Central memory CD8-positive, alpha-beta T cell (primary cell): ENCODE measurements at regions not wholly inside any gene's neighbourhood (a gene's known extent, or its start where the extent isn't known, plus 50 kb on each side); places are given as distances from the start of the nearest gene placed in this dataset.

Source experiments
- ATAC-seq: fragments of 150-1000 bp; cut with Tn5 transposase; replicated peaks from 2 replicates; pipeline ENCODE4 v1.10.0; 2022; ENCODE audit warnings: mild to moderate bottlenecking, moderate FRiP score, moderate number of reproducible peaks; ENCODE audit not compliant: poor library complexity, severe bottlenecking; ENCODE audit errors: extremely low read depth
- DNase-seq, 2 donors: peaks; one replicate each; pipeline ENCODE4 v3.0.0; 2021; ENCODE audit warnings: low spot score in 2 of 2
- H3K27ac Mint-ChIP-seq: one replicate; pipeline ENCODE4 v1.8.0; 2022; ENCODE audit warnings: low read depth, mild to moderate bottlenecking, moderate library complexity, mixed read lengths
- H3K27me3 Mint-ChIP-seq: one replicate; pipeline ENCODE4 v1.8.0; 2022; ENCODE audit warnings: mixed read lengths
- H3K36me3 Mint-ChIP-seq: one replicate; pipeline ENCODE4 v1.8.0; 2022; ENCODE audit warnings: mild to moderate bottlenecking, moderate library complexity, mixed read lengths; ENCODE audit not compliant: insufficient read depth
- H3K4me1 Mint-ChIP-seq: one replicate; pipeline ENCODE4 v1.8.0; 2022; ENCODE audit warnings: mixed read lengths
- H3K4me3 Mint-ChIP-seq: one replicate; pipeline ENCODE4 v1.8.0; 2022; ENCODE audit warnings: mild to moderate bottlenecking, moderate library complexity, mixed read lengths
- H3K9me3 Mint-ChIP-seq: one replicate; pipeline ENCODE4 v1.8.0; 2022; ENCODE audit warnings: mixed read lengths

DNA sequence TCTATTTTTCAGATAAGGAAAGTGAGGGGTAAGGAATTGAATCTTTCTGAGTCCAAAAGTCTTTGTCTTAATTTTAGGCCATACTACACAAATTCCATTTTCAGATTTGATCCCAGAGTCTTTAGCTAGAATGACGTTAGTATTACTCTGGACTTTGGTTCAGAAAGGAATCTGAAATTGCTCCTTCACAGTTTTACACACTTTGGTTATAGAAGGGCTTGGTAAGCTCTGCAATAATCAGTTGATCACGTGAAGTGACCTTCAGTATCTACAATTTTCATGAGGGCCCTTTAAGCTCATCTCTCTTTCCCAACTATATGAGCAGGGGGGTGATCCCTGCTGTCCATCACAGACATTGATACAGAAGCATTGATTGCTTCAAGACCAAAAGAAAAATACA, 103.4 kb upstream of the ESRRG start:
- peaks cover 6% of the 10 kb centered on the region for H3K9me3 Mint-ChIP-seq
- no peak overlapping the region for H3K27ac Mint-ChIP-seq
- no peaks in the 10 kb centered on the region for H3K36me3 Mint-ChIP-seq
- ATAC-seq (no peak), DNase-seq (no peak)
- no peaks in the 10 kb centered on the region for H3K27me3 Mint-ChIP-seq
- H3K4me1 Mint-ChIP-seq: no peaks in the 10 kb centered on the region
- H3K4me3 Mint-ChIP-seq: no peak overlapping the region

DNA sequence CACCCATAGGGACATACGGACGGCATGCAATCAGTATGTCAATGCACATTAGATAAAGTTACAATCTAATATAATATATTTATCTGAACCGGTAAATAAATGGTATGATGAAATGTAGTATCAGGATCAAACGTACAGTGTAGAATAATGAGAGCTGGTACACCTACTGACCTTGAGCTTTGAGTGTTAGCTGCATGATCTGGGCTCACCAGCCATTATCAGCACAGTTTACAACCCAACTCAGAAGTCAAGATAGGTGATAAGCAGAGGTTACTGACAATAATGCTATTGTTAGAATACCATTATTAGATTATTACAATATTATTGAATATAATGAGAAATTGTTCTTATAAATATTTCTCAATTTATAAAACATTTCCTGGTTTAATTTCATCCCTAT, 103.0 kb upstream of the ESRRG start:
- Mint-ChIP-seq H3K4me3 (no peak overlapping the region), H3K9me3 (peaks cover 6% of the 10 kb centered on the region), H3K4me1 (no peaks in the 10 kb centered on the region), H3K27ac (no peak overlapping the region), H3K27me3 (no peaks in the 10 kb centered on the region), H3K36me3 (no peaks in the 10 kb centered on the region)
- no peak for ATAC-seq
- DNase-seq: no peak

GRCh38 chr1:216825557-216825956, 102.3 kb upstream of the ESRRG start:
- no peak for ATAC-seq

GRCh38 chr1:216824511-216824910, 101.3 kb upstream of the ESRRG start:
- no peaks in the 10 kb centered on the region for H3K9me3 Mint-ChIP-seq
- H3K27ac Mint-ChIP-seq: no peak overlapping the region
- ATAC-seq: no peak
- no peaks in the 10 kb centered on the region for H3K27me3 Mint-ChIP-seq
- no peak overlapping the region for H3K4me3 Mint-ChIP-seq
- H3K36me3 Mint-ChIP-seq: no peaks in the 10 kb centered on the region
- DNase-seq: no peak
- H3K4me1 Mint-ChIP-seq: no peaks in the 10 kb centered on the region

More at GRCh38 chr1:216825557-216825956, 102.3 kb upstream of the ESRRG start:
- Mint-ChIP-seq H3K27me3 (no peaks in the 10 kb centered on the region), H3K27ac (no peak overlapping the region), H3K4me1 (no peaks in the 10 kb centered on the region), H3K4me3 (no peak overlapping the region), H3K9me3 (peaks cover 4% of the 10 kb centered on the region), H3K36me3 (no peaks in the 10 kb centered on the region)
- no peak for DNase-seq

GRCh38 chr1:216823731-216824130, 100.5 kb upstream of the ESRRG start:
- Mint-ChIP-seq H3K27ac (no peak overlapping the region), H3K36me3 (no peaks in the 10 kb centered on the region), H3K27me3 (no peaks in the 10 kb centered on the region), H3K9me3 (peaks cover 2% of the 10 kb centered on the region), H3K4me3 (no peak overlapping the region), H3K4me1 (no peaks in the 10 kb centered on the region)
- DNase-seq (no peak), ATAC-seq (no peak)

DNA sequence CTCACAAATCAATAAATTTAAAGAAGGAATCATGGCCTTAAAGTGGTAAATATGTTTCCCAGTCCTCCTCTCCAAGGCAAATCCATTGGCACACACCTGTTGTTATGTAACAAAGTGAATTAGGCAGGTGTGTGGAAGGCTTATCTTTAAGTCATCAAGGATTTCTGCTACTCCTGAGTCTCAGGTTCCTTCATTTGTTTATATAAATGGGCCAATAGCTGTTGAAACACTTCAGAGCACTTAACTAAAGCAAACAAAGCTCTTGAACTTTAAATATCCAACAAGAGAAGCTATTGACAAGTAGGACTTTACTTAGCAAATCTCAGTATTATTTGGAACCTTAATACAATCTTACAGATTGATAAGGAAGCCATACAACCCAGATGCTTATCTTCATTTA, 99.3 kb upstream of the ESRRG start:
- ATAC-seq (no peak), DNase-seq (no peak)
- peaks cover 6% of the 10 kb centered on the region for H3K9me3 Mint-ChIP-seq
- no peak overlapping the region for H3K4me3 Mint-ChIP-seq
- H3K27ac Mint-ChIP-seq: no peak overlapping the region
- no peaks in the 10 kb centered on the region for H3K36me3 Mint-ChIP-seq
- no peaks in the 10 kb centered on the region for H3K4me1 Mint-ChIP-seq
- H3K27me3 Mint-ChIP-seq: no peaks in the 10 kb centered on the region

- no peak overlapping the region for H3K4me3 Mint-ChIP-seq
- no peak for DNase-seq
- peaks cover 6% of the 10 kb centered on the region for H3K9me3 Mint-ChIP-seq
These were observed 97.1 kb upstream of the ESRRG start for GRCh38 chr1:216820345-216820744.

GRCh38 chr1:216818284-216818683, 95.1 kb upstream of the ESRRG start:
- Mint-ChIP-seq H3K4me3 (no peak overlapping the region), H3K27me3 (no peaks in the 10 kb centered on the region), H3K27ac (no peak overlapping the region), H3K4me1 (no peaks in the 10 kb centered on the region), H3K9me3 (peaks cover 6% of the 10 kb centered on the region), H3K36me3 (no peaks in the 10 kb centered on the region)
- DNase-seq: no peak
- no peak for ATAC-seq

More at GRCh38 chr1:216820345-216820744, 97.1 kb upstream of the ESRRG start:
- Mint-ChIP-seq H3K27me3 (no peaks in the 10 kb centered on the region), H3K4me1 (no peaks in the 10 kb centered on the region), H3K27ac (no peak overlapping the region), H3K36me3 (no peaks in the 10 kb centered on the region)
- ATAC-seq: no peak

- H3K27ac Mint-ChIP-seq: no peak overlapping the region
- DNase-seq (no peak), ATAC-seq (no peak)
- no peak overlapping the region for H3K4me3 Mint-ChIP-seq
- H3K9me3 Mint-ChIP-seq: peaks cover 11% of the 10 kb centered on the region
- no peaks in the 10 kb centered on the region for H3K36me3 Mint-ChIP-seq
- H3K4me1 Mint-ChIP-seq: no peaks in the 10 kb centered on the region
- no peaks in the 10 kb centered on the region for H3K27me3 Mint-ChIP-seq
These were observed 92.3 kb upstream of the ESRRG start for GRCh38 chr1:216815260-216816131.

- H3K9me3 Mint-ChIP-seq: peaks cover 11% of the 10 kb centered on the region
- ATAC-seq (no peak), DNase-seq (no peak)
- no peak overlapping the region for H3K27ac Mint-ChIP-seq
- no peaks in the 10 kb centered on the region for H3K4me1 Mint-ChIP-seq
- no peaks in the 10 kb centered on the region for H3K36me3 Mint-ChIP-seq
- no peak overlapping the region for H3K4me3 Mint-ChIP-seq
- no peaks in the 10 kb centered on the region for H3K27me3 Mint-ChIP-seq
These were observed 91.5 kb upstream of the ESRRG start for GRCh38 chr1:216814576-216815259.

DNA sequence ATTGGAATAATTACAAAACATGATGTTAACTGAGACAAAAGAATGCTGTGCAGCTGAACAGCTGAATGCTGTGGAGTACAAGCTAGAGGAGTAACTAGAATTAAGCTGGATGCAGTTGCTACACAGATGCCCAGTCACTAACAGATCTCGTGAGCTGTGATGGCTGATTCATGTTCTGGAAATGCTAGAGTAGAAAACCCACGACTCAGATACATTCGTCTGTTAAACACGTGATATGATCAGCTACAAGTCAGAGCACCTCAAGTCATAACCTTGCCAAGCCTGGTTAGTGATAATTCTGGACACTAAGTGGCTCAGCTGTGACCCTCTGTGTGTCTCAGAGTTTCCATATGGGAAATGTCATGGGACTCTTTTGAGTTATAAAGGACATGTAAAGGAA, 89.7 kb upstream of the ESRRG start:
- Mint-ChIP-seq H3K9me3 (peaks cover 5% of the 10 kb centered on the region), H3K4me1 (no peaks in the 10 kb centered on the region), H3K27me3 (no peaks in the 10 kb centered on the region), H3K27ac (no peak overlapping the region), H3K4me3 (no peak overlapping the region), H3K36me3 (no peaks in the 10 kb centered on the region)
- DNase-seq (no peak), ATAC-seq (no peak)

- Mint-ChIP-seq H3K9me3 (peaks cover 5% of the 10 kb centered on the region), H3K27ac (no peak overlapping the region)
These were observed 86.4 kb upstream of the ESRRG start for GRCh38 chr1:216809649-216810048.

GRCh38 chr1:216807696-216808095, 84.5 kb upstream of the ESRRG start:
- H3K36me3 Mint-ChIP-seq: no peaks in the 10 kb centered on the region
- no peak overlapping the region for H3K4me3 Mint-ChIP-seq
- H3K4me1 Mint-ChIP-seq: no peaks in the 10 kb centered on the region

More at GRCh38 chr1:216809649-216810048, 86.4 kb upstream of the ESRRG start:
- Mint-ChIP-seq H3K36me3 (no peaks in the 10 kb centered on the region), H3K4me1 (no peaks in the 10 kb centered on the region), H3K4me3 (no peak overlapping the region), H3K27me3 (no peaks in the 10 kb centered on the region)
- ATAC-seq: no peak
- no peak for DNase-seq

More at GRCh38 chr1:216807696-216808095, 84.5 kb upstream of the ESRRG start:
- ATAC-seq (no peak), DNase-seq (no peak)
- H3K9me3 Mint-ChIP-seq: peaks cover 12% of the 10 kb centered on the region
- no peaks in the 10 kb centered on the region for H3K27me3 Mint-ChIP-seq
- no peak overlapping the region for H3K27ac Mint-ChIP-seq
